H1 (cell line): ENCODE measurements at regions not wholly inside any gene's neighbourhood (a gene's known extent, or its start where the extent isn't known, plus 50 kb on each side); places are given as distances from the start of the nearest gene placed in this dataset.

Experiments used
- ATF2 ChIP-seq: IDR thresholded peaks from 2 replicates; pipeline ENCODE4 v1.6.1; 2012; ENCODE audit warnings: low read length, inconsistent platforms
- BRCA1 ChIP-seq: IDR thresholded peaks from 2 replicates; pipeline ENCODE4 v1.6.1; 2012; ENCODE audit warnings: low read depth, low read length, improper control_type of control experiment
- EGR1 ChIP-seq: IDR thresholded peaks from 2 replicates; pipeline ENCODE4 v1.6.1; 2011; ENCODE audit warnings: low read depth, low read length, borderline replicate concordance
- RNF2 ChIP-seq: fragments of 200-900, 300-1000 bp; sonication (generic); IDR thresholded peaks from 2 replicates; pipeline ENCODE4 v1.7.1; 2016; ENCODE audit warnings: borderline replicate concordance, low read depth, mild to moderate bottlenecking, antibody characterized with exemption, low read length; ENCODE audit not compliant: poor library complexity, severe bottlenecking; ENCODE audit errors: missing control alignments
- SP1 ChIP-seq: IDR thresholded peaks from 2 replicates; pipeline ENCODE4 v1.6.1; 2011; ENCODE audit warnings: low read depth, low read length
- SRF ChIP-seq: IDR thresholded peaks from 2 replicates; pipeline ENCODE4 v1.6.1; 2011; ENCODE audit warnings: mild to moderate bottlenecking, low read depth, low read length, moderate library complexity

GRCh38 chr1:29712284-29712651 is 475.9 kb downstream of the PTPRU start (continued):
- TF ChIP-seq ATF2 (no peak), BRCA1 (no peak), SRF (no peak), RNF2 (no peak), SP1 (no peak), EGR1 (no peak)
- TF ChIP-seq, all 59 proteins: peak for 0
